H9 (cell line): ENCODE measurements at regions not wholly inside any gene's neighbourhood (a gene's known extent, or its start where the extent isn't known, plus 50 kb on each side); places are given as distances from the start of the nearest gene placed in this dataset.

Experiments used
- DNase-seq: peaks from one replicate; pipeline ENCODE4 v3.0.0-alpha.2; 2017
- H2AFZ ChIP-seq: one replicate; pipeline ENCODE4 v1.6.1; 2013; ENCODE audit warnings: mild to moderate bottlenecking, low read length, control low read depth, moderate library complexity
- H2AK5ac ChIP-seq: 2 replicates; pipeline ENCODE4 v1.6.1; 2013; ENCODE audit warnings: low read length, control low read depth, mixed read lengths; ENCODE audit not compliant: insufficient read length
- H2BK120ac ChIP-seq: one replicate; pipeline ENCODE4 v1.6.1; 2013; ENCODE audit warnings: low read depth, mild to moderate bottlenecking, low read length, control low read depth, inconsistent platforms; ENCODE audit not compliant: poor library complexity, severe bottlenecking
- H2BK12ac ChIP-seq: 2 replicates; pipeline ENCODE4 v1.6.1; 2013; ENCODE audit warnings: low read length, control low read depth, mixed read lengths, low read depth; ENCODE audit not compliant: insufficient read length
- H2BK15ac ChIP-seq: 2 replicates; pipeline ENCODE4 v1.6.1; 2013; ENCODE audit warnings: low read depth, low read length, control low read depth
- H2BK20ac ChIP-seq: one replicate; pipeline ENCODE4 v1.6.1; 2013; ENCODE audit warnings: low read depth, mild to moderate bottlenecking, low read length, control low read depth, inconsistent platforms; ENCODE audit not compliant: poor library complexity, severe bottlenecking
- H2BK5ac ChIP-seq: 2 replicates; pipeline ENCODE4 v1.6.1; 2013; ENCODE audit warnings: low read length, control low read depth, mixed read lengths; ENCODE audit not compliant: insufficient read length
- H3K14ac ChIP-seq: 2 replicates; pipeline ENCODE4 v1.6.1; 2013; ENCODE audit warnings: low read length, control low read depth; ENCODE audit not compliant: insufficient read depth
- H3K18ac ChIP-seq: 2 replicates; pipeline ENCODE4 v1.6.1; 2013; ENCODE audit warnings: low read depth, mild to moderate bottlenecking, mixed read lengths, low read length, control low read depth; ENCODE audit not compliant: insufficient read length
- H3K23ac ChIP-seq: 2 replicates; pipeline ENCODE4 v1.6.1; 2013; ENCODE audit warnings: low read length, control low read depth, mixed read lengths, low read depth; ENCODE audit not compliant: insufficient read length
- H3K23me2 ChIP-seq: 2 replicates; pipeline ENCODE4 v1.6.1; 2013; ENCODE audit warnings: low read depth, mild to moderate bottlenecking, mixed read lengths, low read length, control low read depth; ENCODE audit not compliant: insufficient read length, poor library complexity, severe bottlenecking
- H3K27ac ChIP-seq: 2 replicates; pipeline ENCODE4 v1.5.1; 2013; ENCODE audit warnings: low read length, control low read depth, mixed read lengths, low read depth; ENCODE audit not compliant: insufficient read length
- H3K27me3 ChIP-seq: 2 replicates; pipeline ENCODE4 v1.6.1; 2013; ENCODE audit warnings: low read length, control low read depth, inconsistent platforms; ENCODE audit not compliant: insufficient read depth
- H3K4ac ChIP-seq: 2 replicates; pipeline ENCODE4 v1.6.1; 2013; ENCODE audit warnings: low read depth, mild to moderate bottlenecking, control low read depth, inconsistent platforms, low read length, moderate library complexity
- H3K4me1 ChIP-seq: 2 replicates; pipeline ENCODE4 v1.6.1; 2013; ENCODE audit warnings: low read length, control low read depth, inconsistent platforms; ENCODE audit not compliant: insufficient read depth
- H3K4me2 ChIP-seq: 2 replicates; pipeline ENCODE4 v1.6.1; 2013; ENCODE audit warnings: low read length, control low read depth, mixed read lengths; ENCODE audit not compliant: insufficient read length, insufficient read depth
- H3K56ac ChIP-seq: 2 replicates; pipeline ENCODE4 v1.6.1; 2013; ENCODE audit warnings: low read depth, mild to moderate bottlenecking, mixed read lengths, low read length, control low read depth; ENCODE audit not compliant: insufficient read length
- H3K79me1 ChIP-seq: 2 replicates; pipeline ENCODE4 v1.6.1; 2013; ENCODE audit warnings: low read depth, mild to moderate bottlenecking, moderate library complexity, low read length, control low read depth, inconsistent platforms; ENCODE audit not compliant: insufficient read depth, poor library complexity, severe bottlenecking
- H3K79me2 ChIP-seq: 2 replicates; pipeline ENCODE4 v1.6.1; 2013; ENCODE audit warnings: low read length, control low read depth, inconsistent platforms; ENCODE audit not compliant: insufficient read depth
- H3K9ac ChIP-seq: 2 replicates; pipeline ENCODE4 v1.6.1; 2013; ENCODE audit warnings: low read length, control low read depth, mixed read lengths; ENCODE audit not compliant: insufficient read length; ENCODE audit errors: extremely low read depth
- H3K9me3 ChIP-seq: one replicate; pipeline ENCODE4 v1.6.1; 2013; ENCODE audit warnings: low read depth, low read length, inconsistent platforms; ENCODE audit not compliant: control insufficient read depth
- H3T11ph ChIP-seq: one replicate; pipeline ENCODE4 v1.6.1; 2013; ENCODE audit warnings: mild to moderate bottlenecking, low read length, control low read depth, inconsistent platforms
- H4K20me1 ChIP-seq: one replicate; pipeline ENCODE4 v1.6.1; 2013; ENCODE audit not compliant: control insufficient read depth, insufficient read length, insufficient read depth
- H4K5ac ChIP-seq: 2 replicates; pipeline ENCODE4 v1.6.1; 2013; ENCODE audit warnings: low read depth, mild to moderate bottlenecking, mixed read lengths, low read length, control low read depth; ENCODE audit not compliant: insufficient read length
- H4K8ac ChIP-seq: replicated peaks from 2 replicates; pipeline ENCODE4 v1.6.1; 2013; ENCODE audit warnings: low read length, control low read depth, mixed read lengths, low read depth; ENCODE audit not compliant: insufficient read length
- H4K91ac ChIP-seq: 2 replicates; pipeline ENCODE4 v1.6.1; 2013; ENCODE audit warnings: low read depth, mild to moderate bottlenecking, moderate library complexity, mixed read lengths, low read length, control low read depth; ENCODE audit not compliant: insufficient read length
- H3K27ac Mint-ChIP-seq, 3 experiments: 2 replicates in 2 of 3; 3 replicates in 1 of 3; pipeline ENCODE4 v1.8.0; 2020 to 2021; ENCODE audit warnings: mixed read lengths in 3 of 3, mild to moderate bottlenecking in 1 of 3, moderate library complexity in 1 of 3
- H3K27me3 Mint-ChIP-seq: 2 replicates; pipeline ENCODE4 v1.8.0; 2021; ENCODE audit warnings: low read depth, mild to moderate bottlenecking, moderate library complexity, mixed read lengths
- H3K36me3 Mint-ChIP-seq, 3 experiments: 2 replicates in 2 of 3; 3 replicates in 1 of 3; pipeline ENCODE4 v1.8.0; 2020 to 2021; ENCODE audit warnings: low read depth in 3 of 3, mixed read lengths in 3 of 3; ENCODE audit not compliant: insufficient read depth in 1 of 3
- H3K4me1 Mint-ChIP-seq, 2 experiments: 2 replicates each; pipeline ENCODE4 v1.8.0; 2020; ENCODE audit warnings: mixed read lengths in 2 of 2
- H3K4me3 Mint-ChIP-seq, 2 experiments: 2 replicates in 1 of 2; 3 replicates in 1 of 2; pipeline ENCODE4 v1.8.0; 2020 to 2021; ENCODE audit warnings: mild to moderate bottlenecking in 2 of 2, mixed read lengths in 2 of 2, moderate library complexity in 1 of 2
- H3K9me3 Mint-ChIP-seq, 2 experiments: 2 replicates in 1 of 2; 3 replicates in 1 of 2; pipeline ENCODE4 v1.8.0; 2020; ENCODE audit warnings: mild to moderate bottlenecking in 2 of 2, mixed read lengths in 2 of 2, moderate library complexity in 1 of 2
- WGBS: extraction: QIAGEN DNeasy Blood & Tissue Kit; methylation state at CpG from one replicate; pipeline ENCODE4 v1.1.7; 2013; ENCODE audit warnings: missing lambda C conversion rate, low lambda C conversion rate, mixed read lengths; ENCODE audit not compliant: insufficient read length; ENCODE audit errors: extremely low coverage; 5-methylcytosine and 5-hydroxymethylcytosine counted together
- TF ChIP-seq, protein P1 (sequence below): fragments of 200-600 bp; sonication (generic); conservative IDR thresholded peaks from 3 replicates; pipeline ENCODE4 v1.8.0; 2021; ENCODE audit warnings: antibody characterized with exemption, mild to moderate bottlenecking

- H3T11ph ChIP-seq, result no peak overlapping the region
- H3K9me3 Mint-ChIP-seq, result peaks cover 27% of the 10 kb centered on the region in 2 experiments
- no peak overlapping the region for H4K91ac ChIP-seq
- H3K36me3 Mint-ChIP-seq, result peaks cover 8 to 28% (median 17%) of the 10 kb centered on the region in 3 experiments
- H3K27me3 ChIP-seq, result no peaks in the 10 kb centered on the region
- H2BK5ac ChIP-seq, result no peak overlapping the region
- H3K4me1 Mint-ChIP-seq, result 0 out of 4 replicates have a peak, but pooled peaks cover 2 to 3% of the 10 kb centered on the region in 2 experiments
- no peak overlapping the region for H2AK5ac ChIP-seq
- H3K9ac ChIP-seq, result no peak overlapping the region
- no peak overlapping the region for H4K8ac ChIP-seq
- H3K27ac ChIP-seq, result no peak overlapping the region
- no peak overlapping the region for H3K23ac ChIP-seq
- H4K5ac ChIP-seq, result no peak overlapping the region
- TF ChIP-seq, protein P1, sequence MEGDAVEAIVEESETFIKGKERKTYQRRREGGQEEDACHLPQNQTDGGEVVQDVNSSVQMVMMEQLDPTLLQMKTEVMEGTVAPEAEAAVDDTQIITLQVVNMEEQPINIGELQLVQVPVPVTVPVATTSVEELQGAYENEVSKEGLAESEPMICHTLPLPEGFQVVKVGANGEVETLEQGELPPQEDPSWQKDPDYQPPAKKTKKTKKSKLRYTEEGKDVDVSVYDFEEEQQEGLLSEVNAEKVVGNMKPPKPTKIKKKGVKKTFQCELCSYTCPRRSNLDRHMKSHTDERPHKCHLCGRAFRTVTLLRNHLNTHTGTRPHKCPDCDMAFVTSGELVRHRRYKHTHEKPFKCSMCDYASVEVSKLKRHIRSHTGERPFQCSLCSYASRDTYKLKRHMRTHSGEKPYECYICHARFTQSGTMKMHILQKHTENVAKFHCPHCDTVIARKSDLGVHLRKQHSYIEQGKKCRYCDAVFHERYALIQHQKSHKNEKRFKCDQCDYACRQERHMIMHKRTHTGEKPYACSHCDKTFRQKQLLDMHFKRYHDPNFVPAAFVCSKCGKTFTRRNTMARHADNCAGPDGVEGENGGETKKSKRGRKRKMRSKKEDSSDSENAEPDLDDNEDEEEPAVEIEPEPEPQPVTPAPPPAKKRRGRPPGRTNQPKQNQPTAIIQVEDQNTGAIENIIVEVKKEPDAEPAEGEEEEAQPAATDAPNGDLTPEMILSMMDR, result no peak
- WGBS, result no CpG with 5 or more reads among the region's 2 CpGs
- no peak overlapping the region for H3K4ac ChIP-seq
- no peak overlapping the region for H3K18ac ChIP-seq
- no peak overlapping the region for H2BK12ac ChIP-seq
- no peak overlapping the region for H3K56ac ChIP-seq
- H2BK20ac ChIP-seq, result no peak overlapping the region
- peaks cover 8% of the 10 kb centered on the region for H3K9me3 ChIP-seq
- H2BK120ac ChIP-seq, result no peak overlapping the region
- H3K4me2 ChIP-seq, result no peak overlapping the region
- H4K20me1 ChIP-seq, result no peaks in the 10 kb centered on the region
- H2BK15ac ChIP-seq, result no peak overlapping the region
- H2AFZ ChIP-seq, result no peak overlapping the region
- H3K4me1 ChIP-seq, result no peaks in the 10 kb centered on the region
- no peak overlapping the region for H3K4me3 Mint-ChIP-seq
- no peak overlapping the region for H3K27ac Mint-ChIP-seq
- no peaks in the 10 kb centered on the region; the same call in 1 of the 2 replicates for H3K27me3 Mint-ChIP-seq
- no peaks in the 10 kb centered on the region for H3K79me2 ChIP-seq
- no peak for DNase-seq
- no peaks in the 10 kb centered on the region for H3K23me2 ChIP-seq
- H3K79me1 ChIP-seq, result no peaks in the 10 kb centered on the region
- no peak overlapping the region for H3K14ac ChIP-seq
Observed at GRCh38 chr2:4188561-4188960, 485.2 kb downstream of the DCDC2C start.
